ENCODE measurements at regions not wholly inside any gene's neighbourhood (a gene's known extent, or its start where the extent isn't known, plus 50 kb on each side); places are given as distances from the start of the nearest gene placed in this dataset.

GRCh38 chr3:176046703-176047102 lies 1150.6 kb downstream of the TBL1XR1 start:
- no peak for DNase-seq
- no peaks in the 10 kb centered on the region for H4K20me1 ChIP-seq (ENCODE audit: insufficient read depth)
- POLR2A ChIA-PET (ENCODE audit: unreplicated experiment) = no interaction called here
- H3K4me1 ChIP-seq (replicated peaks; ENCODE audit: insufficient read depth) = no peaks in the 10 kb centered on the region
- no peak overlapping the region for H3K4me3 ChIP-seq
- no peak overlapping the region for H2AFZ ChIP-seq
- H3K36me3 ChIP-seq (ENCODE audit: low read depth) = no peaks in the 10 kb centered on the region
- H3K79me2 ChIP-seq (ENCODE audit: low read depth) = no peaks in the 10 kb centered on the region
- BruUV-seq (replicated peaks) = no TSS peak
- CTCF ChIA-PET = no interaction called here
- H3K27ac ChIP-seq = no peak overlapping the region
- TF ChIP-seq CTCF (conservative IDR thresholded peaks at IDR 0.05) = no peak
- no peak for TF ChIP-seq EZH2 (IDR thresholded peaks at IDR 0.05; ENCODE audit: low read depth)
- H3F3A ChIP-seq (ENCODE audit: insufficient read depth, low read depth) = no peaks in the 10 kb centered on the region
- H3K4me2 ChIP-seq = no peak overlapping the region
- H3K9me3 ChIP-seq (ENCODE audit: insufficient read depth, low read depth) = no peaks in the 10 kb centered on the region
- H3K9me2 ChIP-seq (ENCODE audit: insufficient read depth) = no peaks in the 10 kb centered on the region; the same call in 1 of the 2 replicates
- intact Hi-C loops (cut with micrococcal nuclease; ENCODE audit: unreplicated experiment) = no loop called here
- no peaks in the 10 kb centered on the region for H3K27me3 ChIP-seq (ENCODE audit: insufficient read depth, low read depth)

- POLR2A ChIA-PET (ENCODE audit: unreplicated experiment) = no interaction called here
- H3K36me3 ChIP-seq (ENCODE audit: low read depth) = no peaks in the 10 kb centered on the region
- H3K9me2 ChIP-seq (ENCODE audit: insufficient read depth) = no peaks in the 10 kb centered on the region; the same call in 1 of the 2 replicates
- H3K27ac ChIP-seq = no peak overlapping the region
- CTCF ChIA-PET = no interaction called here
- peak overlapping the region; percentile 53; the same call in 1 of the 2 replicates for H2AFZ ChIP-seq
- no peak for DNase-seq
- no peaks in the 10 kb centered on the region for H3K27me3 ChIP-seq (ENCODE audit: insufficient read depth, low read depth)
- intact Hi-C loops (cut with micrococcal nuclease; ENCODE audit: unreplicated experiment) = no loop called here
- no peak overlapping the region for H3K4me2 ChIP-seq
- TF ChIP-seq EZH2 (IDR thresholded peaks at IDR 0.05; ENCODE audit: low read depth) = no peak
- TF ChIP-seq CTCF (conservative IDR thresholded peaks at IDR 0.05) = no peak
- BruUV-seq (replicated peaks) = no TSS peak
- no peaks in the 10 kb centered on the region for H3F3A ChIP-seq (ENCODE audit: insufficient read depth, low read depth)
- no peaks in the 10 kb centered on the region for H3K79me2 ChIP-seq (ENCODE audit: low read depth)
- no peaks in the 10 kb centered on the region for H3K4me1 ChIP-seq (replicated peaks; ENCODE audit: insufficient read depth)
- H3K9me3 ChIP-seq (ENCODE audit: insufficient read depth, low read depth) = no peaks in the 10 kb centered on the region; the same call in 1 of the 2 replicates
- no peaks in the 10 kb centered on the region for H4K20me1 ChIP-seq (ENCODE audit: insufficient read depth)
- no peak overlapping the region for H3K4me3 ChIP-seq
Measured at GRCh38 chr3:176041812-176042211, 1155.5 kb downstream of the TBL1XR1 start.

GRCh38 chr3:176041185-176041584 lies 1156.1 kb downstream of the TBL1XR1 start:
- peaks cover 3% of the 10 kb centered on the region for H3K9me3 ChIP-seq (ENCODE audit: insufficient read depth, low read depth)
- BruUV-seq (replicated peaks) = no TSS peak

More at GRCh38 chr3:176041185-176041584, 1156.1 kb downstream of the TBL1XR1 start:
- Histone ChIP-seq H3F3A (ENCODE audit: insufficient read depth, low read depth) (no peaks in the 10 kb centered on the region), H3K79me2 (ENCODE audit: low read depth) (no peaks in the 10 kb centered on the region), H3K4me2 (no peak overlapping the region), H3K27ac (no peak overlapping the region), H3K4me3 (no peak overlapping the region), H2AFZ (no peak overlapping the region), H4K20me1 (ENCODE audit: insufficient read depth) (no peaks in the 10 kb centered on the region), H3K4me1 (replicated peaks; ENCODE audit: insufficient read depth) (no peaks in the 10 kb centered on the region), H3K36me3 (ENCODE audit: low read depth) (no peaks in the 10 kb centered on the region), H3K27me3 (ENCODE audit: insufficient read depth, low read depth) (no peaks in the 10 kb centered on the region), H3K9me2 (ENCODE audit: insufficient read depth) (no peaks in the 10 kb centered on the region; the same call in 1 of the 2 replicates)
- ChIA-PET POLR2A (ENCODE audit: unreplicated experiment) (no interaction called here), CTCF (no interaction called here)
- DNase-seq = no peak
- TF ChIP-seq EZH2 (IDR thresholded peaks at IDR 0.05; ENCODE audit: low read depth) (no peak), CTCF (conservative IDR thresholded peaks at IDR 0.05) (no peak)
- intact Hi-C loops (cut with micrococcal nuclease; ENCODE audit: unreplicated experiment) = no loop called here

Measured in PC-9 (cell line).